Kidney (tissue), 10 donors: ENCODE measurements at regions not wholly inside any gene's neighbourhood (a gene's known extent, or its start where the extent isn't known, plus 50 kb on each side); places are given as distances from the start of the nearest gene placed in this dataset.
"Not testable (repeated sequence)": the region's sequence is repeated elsewhere in the genome, so short reads cannot be mapped to it uniquely, and the experiment has no call there.

Source experiments
- DNase-seq, 5 donors: peaks; one replicate each; pipeline ENCODE4 v3.0.0-alpha.2; 2013 to 2020
- FAIRE-seq: peaks from 2 replicates; lab custom pipeline; 2012; peaks lifted over from hg19 to GRCh38; lab: Jason Lieb, UNC
- H3K27ac ChIP-seq, 2 donors: one replicate each; pipeline ENCODE4 v1.7.0; 2013; ENCODE audit warnings: low read depth in 2 of 2, low read length in 2 of 2, inconsistent platforms in 1 of 2
- H3K27me3 ChIP-seq: one replicate; pipeline ENCODE4 v1.7.1; 2013; ENCODE audit warnings: low read length, inconsistent platforms; ENCODE audit not compliant: control insufficient read depth, insufficient read depth
- H3K36me3 ChIP-seq, 3 donors: one replicate each; pipeline versions ENCODE4 v1.7.0 to v1.7.1; 2013; ENCODE audit warnings: low read length in 3 of 3, control low read depth in 1 of 3, inconsistent platforms in 1 of 3; ENCODE audit not compliant: insufficient read depth in 3 of 3, control insufficient read depth in 2 of 3
- H3K4me1 ChIP-seq, 3 donors: one replicate each; pipeline versions ENCODE4 v1.7.0 to v1.7.1; 2013; ENCODE audit warnings: low read length in 3 of 3, inconsistent platforms in 1 of 3, low read depth in 1 of 3; ENCODE audit not compliant: control insufficient read depth in 2 of 3, insufficient read depth in 2 of 3
- H3K4me3 ChIP-seq, 3 donors: one replicate each; pipeline versions ENCODE4 v1.7.0 to v1.8.1; 2013; ENCODE audit warnings: low read length in 3 of 3, control low read depth in 1 of 3, inconsistent platforms in 1 of 3
- H3K9ac ChIP-seq, 3 donors: one replicate each; pipeline versions ENCODE4 v1.7.0 to v1.7.1; 2013; ENCODE audit warnings: low read length in 3 of 3, control low read depth in 1 of 3, inconsistent platforms in 1 of 3
- H3K9me3 ChIP-seq, 3 donors: one replicate each; pipeline versions ENCODE4 v1.7.0 to v1.7.1; 2013; ENCODE audit warnings: low read length in 3 of 3, control low read depth in 1 of 3, inconsistent platforms in 1 of 3; ENCODE audit not compliant: control insufficient read depth in 2 of 3, insufficient read depth in 1 of 3
- intact Hi-C: fragments of 100-400 bp; cut with DNase I; formaldehyde crosslinking; loops from one replicate; pipeline ENCODE4 v1.11.1; 2022
- donor health status: control.
- donor health status: control.
- donor health status: DM: yes; HTN: yes; CAD: no.
- donor health status: Normal renal cell carcinoma (clear cell type).

- H3K9ac ChIP-seq, H3K27ac ChIP-seq, H3K27me3 ChIP-seq, FAIRE-seq, intact Hi-C loops, H3K4me3 ChIP-seq, H3K9me3 ChIP-seq, DNase-seq, H3K36me3 ChIP-seq, H3K4me1 ChIP-seq: not testable (repeated sequence)
Observed at GRCh38 chr9:42656789-42657188, 473.3 kb downstream of the SPATA31A6 start.

- not testable (repeated sequence) for FAIRE-seq, H3K9ac ChIP-seq, H3K9me3 ChIP-seq
Observed at GRCh38 chr9:42657496-42657895, 474.0 kb downstream of the SPATA31A6 start.

DNA sequence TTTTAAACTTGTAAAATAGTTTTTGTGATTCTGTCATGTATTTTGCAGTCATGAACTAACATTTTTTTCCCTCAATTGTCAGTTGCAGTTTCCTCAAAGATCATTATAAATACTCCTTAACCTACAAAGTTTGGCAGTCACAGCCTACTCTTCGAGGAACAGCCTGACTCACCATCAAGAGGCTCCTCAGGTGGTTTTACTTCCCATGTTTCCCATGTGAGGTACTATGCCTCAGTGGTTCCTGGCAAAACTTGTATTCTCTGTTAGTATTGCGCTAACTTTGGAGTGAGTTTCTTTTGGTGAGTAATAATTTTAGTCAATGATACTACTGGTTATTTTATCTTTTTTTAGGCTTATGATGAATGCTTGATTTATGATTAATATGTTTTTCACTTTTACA is 513.7 kb downstream of the SPATA31A6 start:
- H3K9ac ChIP-seq, FAIRE-seq, H3K4me1 ChIP-seq, H3K27ac ChIP-seq, H3K9me3 ChIP-seq, H3K27me3 ChIP-seq, H3K4me3 ChIP-seq, DNase-seq, intact Hi-C loops, H3K36me3 ChIP-seq: not testable (repeated sequence)

More at GRCh38 chr9:42657496-42657895, 474.0 kb downstream of the SPATA31A6 start:
- H3K36me3 ChIP-seq, DNase-seq, intact Hi-C loops, H3K27me3 ChIP-seq, H3K4me3 ChIP-seq, H3K27ac ChIP-seq, H3K4me1 ChIP-seq: not testable (repeated sequence)

- H3K9ac ChIP-seq, H3K36me3 ChIP-seq, FAIRE-seq, H3K9me3 ChIP-seq, H3K4me1 ChIP-seq, intact Hi-C loops, DNase-seq, H3K4me3 ChIP-seq, H3K27ac ChIP-seq, H3K27me3 ChIP-seq: not testable (repeated sequence)
Observed at GRCh38 chr9:42702890-42703289, 519.4 kb downstream of the SPATA31A6 start.

GRCh38 chr9:42724841-42725835 is 541.7 kb downstream of the SPATA31A6 start:
- intact Hi-C loops, H3K4me3 ChIP-seq, H3K36me3 ChIP-seq, H3K27me3 ChIP-seq, DNase-seq, H3K9me3 ChIP-seq, H3K27ac ChIP-seq, FAIRE-seq, H3K9ac ChIP-seq, H3K4me1 ChIP-seq: not testable (repeated sequence)
